HG03571 (cell line): ENCODE measurements at regions not wholly inside any gene's neighbourhood (a gene's known extent, or its start where the extent isn't known, plus 50 kb on each side); places are given as distances from the start of the nearest gene placed in this dataset.

Experiments used
- ATAC-seq: cut with Tn5 transposase; IDR thresholded peaks from one replicate; pipeline ENCODE4 v1.9.1; 2021; ENCODE audit not compliant: unreplicated experiment

- no peak for ATAC-seq
Measured at GRCh38 chr6:33952016-33952415, 148.2 kb upstream of the MLN start.

GRCh38 chr6:33950891-33951889 is 147.4 kb upstream of the MLN start:
- no peak for ATAC-seq

- no peak for ATAC-seq
Measured at GRCh38 chr6:33950472-33950881, 146.7 kb upstream of the MLN start.

- ATAC-seq: no peak
Measured at GRCh38 chr6:33949877-33950435, 146.2 kb upstream of the MLN start.

GRCh38 chr6:33949111-33949510 is 145.3 kb upstream of the MLN start:
- ATAC-seq: no peak

GRCh38 chr6:33947916-33948594 is 144.3 kb upstream of the MLN start:
- ATAC-seq: no peak

- no peak for ATAC-seq
Measured at GRCh38 chr6:33947047-33947446, 143.2 kb upstream of the MLN start.

- no peak for ATAC-seq
Measured at GRCh38 chr6:33945931-33946330, 142.1 kb upstream of the MLN start.

- ATAC-seq: no peak
Measured at GRCh38 chr6:33944686-33945411, 141.0 kb upstream of the MLN start.

- no peak for ATAC-seq
Measured at GRCh38 chr6:33936886-33937285, 133.1 kb upstream of the MLN start.

GRCh38 chr6:33935439-33936080 is 131.8 kb upstream of the MLN start:
- no peak for ATAC-seq

GRCh38 chr6:33934731-33935270 is 131.0 kb upstream of the MLN start:
- ATAC-seq: no peak

GRCh38 chr6:33933101-33933500 is 129.3 kb upstream of the MLN start:
- no peak for ATAC-seq

- no peak for ATAC-seq
Measured at GRCh38 chr6:33931799-33932198, 128.0 kb upstream of the MLN start.

GRCh38 chr6:33929575-33930288 is 125.9 kb upstream of the MLN start:
- ATAC-seq: no peak

GRCh38 chr6:33927616-33928015 is 123.8 kb upstream of the MLN start:
- no peak for ATAC-seq

- ATAC-seq: no peak
Measured at GRCh38 chr6:33927112-33927511, 123.3 kb upstream of the MLN start.

GRCh38 chr6:33926451-33926850 is 122.6 kb upstream of the MLN start:
- ATAC-seq: no peak

- ATAC-seq: no peak
Measured at GRCh38 chr6:33925936-33926335, 122.1 kb upstream of the MLN start.

- no peak for ATAC-seq
Measured at GRCh38 chr6:33925210-33925609, 121.4 kb upstream of the MLN start.
